ENCODE measurements at regions not wholly inside any gene's neighbourhood (a gene's known extent, or its start where the extent isn't known, plus 50 kb on each side); places are given as distances from the start of the nearest gene placed in this dataset.

DNA sequence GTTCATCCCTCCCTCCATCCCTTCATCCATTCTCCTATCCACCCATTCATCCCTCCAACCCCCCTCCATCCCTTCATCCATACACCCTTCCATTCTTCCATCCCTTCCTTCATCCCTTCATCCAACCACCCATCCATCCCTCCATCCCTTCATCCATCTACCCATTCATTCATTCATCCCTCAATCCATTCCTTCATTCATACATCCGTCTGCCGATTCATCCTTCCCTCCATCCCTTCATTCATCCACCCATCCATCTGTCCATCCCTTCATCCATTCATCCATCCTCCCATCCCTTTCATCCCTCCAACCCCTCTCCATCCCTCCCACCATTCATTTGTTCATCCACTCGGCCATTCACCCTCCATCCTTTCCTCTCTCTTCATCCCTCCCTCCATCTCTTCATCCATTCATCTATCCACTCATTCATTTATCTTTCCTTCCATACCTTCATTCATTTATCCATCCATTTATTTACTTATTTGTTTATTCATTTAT is 95.7 kb downstream of the FOXL1 start:
- TF ChIP-seq, protein P1, sequence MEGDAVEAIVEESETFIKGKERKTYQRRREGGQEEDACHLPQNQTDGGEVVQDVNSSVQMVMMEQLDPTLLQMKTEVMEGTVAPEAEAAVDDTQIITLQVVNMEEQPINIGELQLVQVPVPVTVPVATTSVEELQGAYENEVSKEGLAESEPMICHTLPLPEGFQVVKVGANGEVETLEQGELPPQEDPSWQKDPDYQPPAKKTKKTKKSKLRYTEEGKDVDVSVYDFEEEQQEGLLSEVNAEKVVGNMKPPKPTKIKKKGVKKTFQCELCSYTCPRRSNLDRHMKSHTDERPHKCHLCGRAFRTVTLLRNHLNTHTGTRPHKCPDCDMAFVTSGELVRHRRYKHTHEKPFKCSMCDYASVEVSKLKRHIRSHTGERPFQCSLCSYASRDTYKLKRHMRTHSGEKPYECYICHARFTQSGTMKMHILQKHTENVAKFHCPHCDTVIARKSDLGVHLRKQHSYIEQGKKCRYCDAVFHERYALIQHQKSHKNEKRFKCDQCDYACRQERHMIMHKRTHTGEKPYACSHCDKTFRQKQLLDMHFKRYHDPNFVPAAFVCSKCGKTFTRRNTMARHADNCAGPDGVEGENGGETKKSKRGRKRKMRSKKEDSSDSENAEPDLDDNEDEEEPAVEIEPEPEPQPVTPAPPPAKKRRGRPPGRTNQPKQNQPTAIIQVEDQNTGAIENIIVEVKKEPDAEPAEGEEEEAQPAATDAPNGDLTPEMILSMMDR (IDR thresholded peaks at IDR 0.05): no peak
- no peak for TF ChIP-seq POLR2A (IDR thresholded peaks at IDR 0.05)

Data from heart left ventricle (tissue), 13 donors.